ENCODE measurements at regions not wholly inside any gene's neighbourhood (a gene's known extent, or its start where the extent isn't known, plus 50 kb on each side); places are given as distances from the start of the nearest gene placed in this dataset.

DNA sequence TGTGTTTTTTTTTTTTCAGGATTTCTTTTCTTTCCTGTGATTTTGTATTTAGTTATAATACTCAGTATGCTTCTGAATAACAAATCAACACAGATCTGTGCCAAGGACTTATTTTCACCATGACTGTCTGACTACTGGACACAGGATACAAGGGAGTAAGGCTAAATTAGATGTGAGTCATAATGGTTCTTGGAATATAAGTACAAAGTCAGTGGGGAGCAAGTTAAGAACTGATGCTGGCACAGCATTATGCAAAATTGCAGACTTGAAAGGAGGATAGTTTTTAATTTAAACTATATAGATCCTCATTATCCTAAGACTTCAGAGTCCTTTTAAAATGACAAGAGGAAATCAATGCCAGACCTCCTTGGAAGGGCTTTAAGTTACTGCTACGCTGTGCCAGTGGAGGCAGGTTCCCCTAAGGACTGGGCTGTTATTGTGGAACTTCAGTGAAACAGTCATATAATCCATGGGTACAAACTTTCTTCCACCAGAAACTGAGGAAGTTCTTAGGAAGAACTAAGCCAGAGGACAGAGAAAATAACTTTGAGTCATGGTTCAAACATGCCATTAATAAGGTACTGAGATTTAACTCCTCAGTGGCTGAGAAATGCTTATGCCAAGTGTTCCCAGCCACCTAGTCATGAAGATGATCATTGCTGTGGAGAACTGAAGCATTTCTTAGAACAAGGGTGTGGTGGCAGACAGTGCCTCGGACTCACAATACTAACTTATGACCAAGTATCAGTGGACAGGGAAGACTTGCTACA, 531.2 kb downstream of the HTR7 start:
- TF ChIP-seq, protein P1, sequence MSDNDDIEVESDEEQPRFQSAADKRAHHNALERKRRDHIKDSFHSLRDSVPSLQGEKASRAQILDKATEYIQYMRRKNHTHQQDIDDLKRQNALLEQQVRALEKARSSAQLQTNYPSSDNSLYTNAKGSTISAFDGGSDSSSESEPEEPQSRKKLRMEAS (IDR thresholded peaks at IDR 0.05), result no peak
- no peak for TF ChIP-seq SP1 (IDR thresholded peaks at IDR 0.05)
- no peak for TF ChIP-seq YY1 (IDR thresholded peaks at IDR 0.05)
- TF ChIP-seq JUND (IDR thresholded peaks at IDR 0.05), result no peak
- TF ChIP-seq HNF4A (conservative IDR thresholded peaks at IDR 0.05), result no peak
- TF ChIP-seq, protein P2, sequence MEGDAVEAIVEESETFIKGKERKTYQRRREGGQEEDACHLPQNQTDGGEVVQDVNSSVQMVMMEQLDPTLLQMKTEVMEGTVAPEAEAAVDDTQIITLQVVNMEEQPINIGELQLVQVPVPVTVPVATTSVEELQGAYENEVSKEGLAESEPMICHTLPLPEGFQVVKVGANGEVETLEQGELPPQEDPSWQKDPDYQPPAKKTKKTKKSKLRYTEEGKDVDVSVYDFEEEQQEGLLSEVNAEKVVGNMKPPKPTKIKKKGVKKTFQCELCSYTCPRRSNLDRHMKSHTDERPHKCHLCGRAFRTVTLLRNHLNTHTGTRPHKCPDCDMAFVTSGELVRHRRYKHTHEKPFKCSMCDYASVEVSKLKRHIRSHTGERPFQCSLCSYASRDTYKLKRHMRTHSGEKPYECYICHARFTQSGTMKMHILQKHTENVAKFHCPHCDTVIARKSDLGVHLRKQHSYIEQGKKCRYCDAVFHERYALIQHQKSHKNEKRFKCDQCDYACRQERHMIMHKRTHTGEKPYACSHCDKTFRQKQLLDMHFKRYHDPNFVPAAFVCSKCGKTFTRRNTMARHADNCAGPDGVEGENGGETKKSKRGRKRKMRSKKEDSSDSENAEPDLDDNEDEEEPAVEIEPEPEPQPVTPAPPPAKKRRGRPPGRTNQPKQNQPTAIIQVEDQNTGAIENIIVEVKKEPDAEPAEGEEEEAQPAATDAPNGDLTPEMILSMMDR (IDR thresholded peaks at IDR 0.05; ENCODE audit: low read depth, low read length, missing input control), result no peak
- no peak for TF ChIP-seq FOXA2 (IDR thresholded peaks at IDR 0.05)
- TF ChIP-seq RXRA (IDR thresholded peaks at IDR 0.05), result no peak
- no peak for TF ChIP-seq EGR1 (IDR thresholded peaks at IDR 0.05; ENCODE audit: low read depth in 2 of 2)
- TF ChIP-seq, protein P3, sequence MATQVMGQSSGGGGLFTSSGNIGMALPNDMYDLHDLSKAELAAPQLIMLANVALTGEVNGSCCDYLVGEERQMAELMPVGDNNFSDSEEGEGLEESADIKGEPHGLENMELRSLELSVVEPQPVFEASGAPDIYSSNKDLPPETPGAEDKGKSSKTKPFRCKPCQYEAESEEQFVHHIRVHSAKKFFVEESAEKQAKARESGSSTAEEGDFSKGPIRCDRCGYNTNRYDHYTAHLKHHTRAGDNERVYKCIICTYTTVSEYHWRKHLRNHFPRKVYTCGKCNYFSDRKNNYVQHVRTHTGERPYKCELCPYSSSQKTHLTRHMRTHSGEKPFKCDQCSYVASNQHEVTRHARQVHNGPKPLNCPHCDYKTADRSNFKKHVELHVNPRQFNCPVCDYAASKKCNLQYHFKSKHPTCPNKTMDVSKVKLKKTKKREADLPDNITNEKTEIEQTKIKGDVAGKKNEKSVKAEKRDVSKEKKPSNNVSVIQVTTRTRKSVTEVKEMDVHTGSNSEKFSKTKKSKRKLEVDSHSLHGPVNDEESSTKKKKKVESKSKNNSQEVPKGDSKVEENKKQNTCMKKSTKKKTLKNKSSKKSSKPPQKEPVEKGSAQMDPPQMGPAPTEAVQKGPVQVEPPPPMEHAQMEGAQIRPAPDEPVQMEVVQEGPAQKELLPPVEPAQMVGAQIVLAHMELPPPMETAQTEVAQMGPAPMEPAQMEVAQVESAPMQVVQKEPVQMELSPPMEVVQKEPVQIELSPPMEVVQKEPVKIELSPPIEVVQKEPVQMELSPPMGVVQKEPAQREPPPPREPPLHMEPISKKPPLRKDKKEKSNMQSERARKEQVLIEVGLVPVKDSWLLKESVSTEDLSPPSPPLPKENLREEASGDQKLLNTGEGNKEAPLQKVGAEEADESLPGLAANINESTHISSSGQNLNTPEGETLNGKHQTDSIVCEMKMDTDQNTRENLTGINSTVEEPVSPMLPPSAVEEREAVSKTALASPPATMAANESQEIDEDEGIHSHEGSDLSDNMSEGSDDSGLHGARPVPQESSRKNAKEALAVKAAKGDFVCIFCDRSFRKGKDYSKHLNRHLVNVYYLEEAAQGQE (IDR thresholded peaks at IDR 0.05), result no peak
- DNase-seq (ENCODE audit: low spot score), result no peak
- Histone ChIP-seq H3K4me3 (ENCODE audit: low read depth in 1 of 3, low read length in 3 of 3) (no peak overlapping the region), H3K27ac (ENCODE audit: low read depth in 1 of 2, low read length in 2 of 2) (no peak overlapping the region), H3K9me3 (ENCODE audit: control insufficient read depth in 4 of 4, low read length in 3 of 4) (no peaks in the 10 kb centered on the region), H3K9ac (ENCODE audit: low read depth in 1 of 2, low read length in 2 of 2) (no peak overlapping the region), H3K4me1 (ENCODE audit: control insufficient read depth in 4 of 4, insufficient read depth in 4 of 4, low read length in 3 of 4) (no peaks in the 10 kb centered on the region), H3K27me3 (ENCODE audit: control insufficient read depth in 4 of 4, insufficient read depth in 4 of 4, low read length in 3 of 4) (no peaks in the 10 kb centered on the region), H3K36me3 (ENCODE audit: control insufficient read depth in 4 of 4, insufficient read depth in 3 of 4, low read depth in 1 of 4, low read length in 3 of 4) (no peaks in the 10 kb centered on the region)
- 74% methylated on average over 2 of the region's 2 CpGs for WGBS

DNA sequence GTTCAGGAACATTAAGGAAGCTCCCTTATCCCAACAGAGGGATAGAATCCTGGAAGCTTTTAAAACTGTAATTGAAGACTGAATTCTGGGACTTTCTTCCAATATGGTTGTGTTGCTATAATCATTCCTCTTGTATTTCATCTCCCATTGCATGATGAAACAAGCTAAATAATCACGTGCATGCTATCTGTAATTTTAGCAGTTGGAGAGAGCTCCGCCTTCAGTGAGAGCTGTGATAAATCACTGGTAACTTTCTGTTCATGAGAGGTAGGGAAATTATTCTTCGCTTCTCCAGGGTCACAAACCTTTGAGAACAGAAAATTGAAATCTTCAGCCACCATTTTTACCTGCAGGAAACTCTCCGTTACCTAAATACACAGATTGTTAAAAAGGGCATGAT, 530.2 kb downstream of the HTR7 start:
- Histone ChIP-seq H3K9me3 (ENCODE audit: control insufficient read depth in 4 of 4, low read length in 3 of 4) (no peaks in the 10 kb centered on the region), H3K36me3 (ENCODE audit: control insufficient read depth in 4 of 4, insufficient read depth in 3 of 4, low read depth in 1 of 4, low read length in 3 of 4) (no peaks in the 10 kb centered on the region), H3K9ac (ENCODE audit: low read depth in 1 of 2, low read length in 2 of 2) (no peak overlapping the region), H3K27ac (ENCODE audit: low read depth in 1 of 2, low read length in 2 of 2) (no peak overlapping the region), H3K4me1 (ENCODE audit: control insufficient read depth in 4 of 4, insufficient read depth in 4 of 4, low read length in 3 of 4) (no peaks in the 10 kb centered on the region), H3K27me3 (ENCODE audit: control insufficient read depth in 4 of 4, insufficient read depth in 4 of 4, low read length in 3 of 4) (no peaks in the 10 kb centered on the region), H3K4me3 (ENCODE audit: low read depth in 1 of 3, low read length in 3 of 3) (no peak overlapping the region)
- TF ChIP-seq, protein P1 (IDR thresholded peaks at IDR 0.05), result no peak
- TF ChIP-seq YY1 (IDR thresholded peaks at IDR 0.05), result no peak
- TF ChIP-seq, protein P4, sequence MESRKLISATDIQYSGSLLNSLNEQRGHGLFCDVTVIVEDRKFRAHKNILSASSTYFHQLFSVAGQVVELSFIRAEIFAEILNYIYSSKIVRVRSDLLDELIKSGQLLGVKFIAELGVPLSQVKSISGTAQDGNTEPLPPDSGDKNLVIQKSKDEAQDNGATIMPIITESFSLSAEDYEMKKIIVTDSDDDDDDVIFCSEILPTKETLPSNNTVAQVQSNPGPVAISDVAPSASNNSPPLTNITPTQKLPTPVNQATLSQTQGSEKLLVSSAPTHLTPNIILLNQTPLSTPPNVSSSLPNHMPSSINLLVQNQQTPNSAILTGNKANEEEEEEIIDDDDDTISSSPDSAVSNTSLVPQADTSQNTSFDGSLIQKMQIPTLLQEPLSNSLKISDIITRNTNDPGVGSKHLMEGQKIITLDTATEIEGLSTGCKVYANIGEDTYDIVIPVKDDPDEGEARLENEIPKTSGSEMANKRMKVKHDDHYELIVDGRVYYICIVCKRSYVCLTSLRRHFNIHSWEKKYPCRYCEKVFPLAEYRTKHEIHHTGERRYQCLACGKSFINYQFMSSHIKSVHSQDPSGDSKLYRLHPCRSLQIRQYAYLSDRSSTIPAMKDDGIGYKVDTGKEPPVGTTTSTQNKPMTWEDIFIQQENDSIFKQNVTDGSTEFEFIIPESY (IDR thresholded peaks at IDR 0.05), result no peak
- no peak for TF ChIP-seq TAF1 (conservative IDR thresholded peaks at IDR 0.05)
- TF ChIP-seq EGR1 (IDR thresholded peaks at IDR 0.05; ENCODE audit: low read depth in 2 of 2), result no peak
- TF ChIP-seq HNF4A (conservative IDR thresholded peaks at IDR 0.05), result no peak
- TF ChIP-seq RXRA (IDR thresholded peaks at IDR 0.05), result no peak
- TF ChIP-seq, protein P3 (IDR thresholded peaks at IDR 0.05), result no peak
- WGBS, result 69% methylated on average over 4 of the region's 4 CpGs
- DNase-seq (ENCODE audit: low spot score), result no peak
